ENCODE measurements at regions not wholly inside any gene's neighbourhood (a gene's known extent, or its start where the extent isn't known, plus 50 kb on each side); places are given as distances from the start of the nearest gene placed in this dataset.

- no peak for TF ChIP-seq CTCF (conservative IDR thresholded peaks at IDR 0.05; ENCODE audit: low read depth, low read length)
- no peak for TF ChIP-seq EZH2 (IDR thresholded peaks at IDR 0.05; ENCODE audit: low read length, unreplicated experiment)
Observed at GRCh38 chr10:56258991-56259390, 102.1 kb downstream of the ZWINT start.
